Psoas muscle (tissue), 7 donors: ENCODE measurements at regions not wholly inside any gene's neighbourhood (a gene's known extent, or its start where the extent isn't known, plus 50 kb on each side); places are given as distances from the start of the nearest gene placed in this dataset.

Source experiments
- ATAC-seq, 4 donors: fragments of 200-7000 bp; cut with Tn5 transposase; one replicate each; pipeline ENCODE4 v1.9.1; 2020; ENCODE audit warnings: moderate library complexity in 3 of 4, mild to moderate bottlenecking in 2 of 4
- DNase-seq, 2 donors: peaks; one replicate each; pipeline ENCODE4 v3.0.0-alpha.2; 2020
- H3K27ac ChIP-seq: fragments of 200-600 bp; one replicate; pipeline ENCODE4 v1.8.0; 2022
- H3K27me3 ChIP-seq, 3 donors: fragments of 200-600 bp in 1 of 3; one replicate each; pipeline versions ENCODE4 v1.6.1 to v1.8.0; 2013 to 2022; ENCODE audit warnings: low read length in 2 of 3, mild to moderate bottlenecking in 2 of 3, moderate library complexity in 1 of 3; ENCODE audit not compliant: insufficient read depth in 3 of 3
- H3K36me3 ChIP-seq, 2 donors: fragments of 200-600 bp in 1 of 2; one replicate each; pipeline versions ENCODE4 v1.6.1 to v1.8.0; 2013 to 2022; ENCODE audit warnings: low read depth in 1 of 2, mild to moderate bottlenecking in 1 of 2, moderate library complexity in 1 of 2; ENCODE audit not compliant: insufficient read depth in 1 of 2
- H3K4me1 ChIP-seq: fragments of 200-600 bp; one replicate; pipeline ENCODE4 v1.8.0; 2022
- H3K4me3 ChIP-seq: fragments of 200-600 bp; one replicate; pipeline ENCODE4 v1.8.0; 2022; ENCODE audit warnings: mild to moderate bottlenecking
- H3K9me3 ChIP-seq: fragments of 200-600 bp; one replicate; pipeline ENCODE4 v1.8.0; 2022
- WGBS, 3 donors: extraction: QIAGEN DNeasy Blood & Tissue Kit; methylation state at CpG; one replicate each; pipeline versions ENCODE4 v1.1.6 to v1.1.7; 2013; 5-methylcytosine and 5-hydroxymethylcytosine counted together
- intact Hi-C, 2 donors: fragments of 100-400 bp; cut with DNase I; formaldehyde crosslinking; loops; one replicate each; pipeline versions ENCODE4 v1.11.0 to v1.14.2; 2022
- TF ChIP-seq, protein P1 (sequence below): fragments of 200-600 bp; IDR thresholded peaks from one replicate; pipeline ENCODE4 v1.8.0; 2022; ENCODE audit warnings: antibody characterized with exemption
- donor health status: healthy with polysubstance abuse.
- donor health status: DM: no; HTN: no; CAD: no; lungs with moderate emphysema.
- donor health status: Bipolar disorder and iron deficiency.
- donor health status: healthy.
- donor health status: DM: yes; HTN: yes; CAD: no.
- donor health status: DM: no; HTN: no; CAD: no.
- donor health status: DM: yes; HTN: yes; CAD: no.

DNA sequence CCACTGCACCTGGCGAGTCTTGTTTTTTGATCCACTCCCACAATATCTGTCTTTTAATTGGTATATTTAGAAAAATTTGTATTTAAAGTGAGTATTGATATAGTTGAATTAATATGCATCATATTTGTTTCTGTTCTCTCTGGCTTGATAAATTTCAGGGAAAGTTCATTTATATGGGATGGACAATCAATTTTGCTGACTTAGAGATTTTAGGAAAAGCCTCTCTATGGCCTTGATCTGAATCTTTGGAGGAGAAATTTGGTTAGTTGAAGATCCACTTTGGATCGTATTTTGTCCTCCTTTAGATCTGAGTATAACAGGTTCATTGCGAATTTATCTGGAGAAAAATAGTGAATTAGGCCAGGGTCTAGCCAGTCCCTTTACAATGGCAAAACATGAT, 67.2 kb downstream of the SPRY2 start:
- Histone ChIP-seq H3K9me3 (peaks cover 5% of the 10 kb centered on the region), H3K4me1 (no peaks in the 10 kb centered on the region), H3K4me3 (no peak overlapping the region), H3K36me3 (no peaks in the 10 kb centered on the region), H3K27me3 (no peaks in the 10 kb centered on the region), H3K27ac (no peak overlapping the region)
- 98 to 99% (median 98%) methylated on average over 3 of the region's 3 CpGs for WGBS, 3 donors
- TF ChIP-seq, protein P1, sequence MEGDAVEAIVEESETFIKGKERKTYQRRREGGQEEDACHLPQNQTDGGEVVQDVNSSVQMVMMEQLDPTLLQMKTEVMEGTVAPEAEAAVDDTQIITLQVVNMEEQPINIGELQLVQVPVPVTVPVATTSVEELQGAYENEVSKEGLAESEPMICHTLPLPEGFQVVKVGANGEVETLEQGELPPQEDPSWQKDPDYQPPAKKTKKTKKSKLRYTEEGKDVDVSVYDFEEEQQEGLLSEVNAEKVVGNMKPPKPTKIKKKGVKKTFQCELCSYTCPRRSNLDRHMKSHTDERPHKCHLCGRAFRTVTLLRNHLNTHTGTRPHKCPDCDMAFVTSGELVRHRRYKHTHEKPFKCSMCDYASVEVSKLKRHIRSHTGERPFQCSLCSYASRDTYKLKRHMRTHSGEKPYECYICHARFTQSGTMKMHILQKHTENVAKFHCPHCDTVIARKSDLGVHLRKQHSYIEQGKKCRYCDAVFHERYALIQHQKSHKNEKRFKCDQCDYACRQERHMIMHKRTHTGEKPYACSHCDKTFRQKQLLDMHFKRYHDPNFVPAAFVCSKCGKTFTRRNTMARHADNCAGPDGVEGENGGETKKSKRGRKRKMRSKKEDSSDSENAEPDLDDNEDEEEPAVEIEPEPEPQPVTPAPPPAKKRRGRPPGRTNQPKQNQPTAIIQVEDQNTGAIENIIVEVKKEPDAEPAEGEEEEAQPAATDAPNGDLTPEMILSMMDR = no peak
- ATAC-seq (no peak), DNase-seq (no peak)
- intact Hi-C loops = no loop called here

DNA sequence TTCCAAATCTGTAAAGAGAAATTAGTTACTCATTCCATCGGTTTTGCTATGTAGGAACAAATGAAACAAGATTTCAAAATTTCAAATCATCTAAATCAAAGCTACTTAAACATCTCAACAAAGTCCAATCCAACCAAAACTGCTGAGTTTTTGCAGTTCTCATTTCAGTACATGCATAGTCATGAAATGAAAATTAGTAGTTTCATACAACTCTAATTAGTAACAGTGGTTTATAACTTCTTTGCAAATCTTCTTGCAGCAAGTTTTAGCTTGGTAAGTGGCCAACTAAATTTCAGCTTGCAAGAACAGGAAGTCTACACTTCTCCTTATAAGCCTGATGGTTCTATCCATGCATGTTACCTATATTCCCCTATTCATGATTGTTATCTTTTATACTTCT, 75.6 kb downstream of the SPRY2 start:
- TF ChIP-seq, protein P1 = no peak
- H3K4me3 ChIP-seq = no peak overlapping the region
- H3K4me1 ChIP-seq = no peaks in the 10 kb centered on the region
- H3K36me3 ChIP-seq = no peaks in the 10 kb centered on the region
- H3K27ac ChIP-seq = no peak overlapping the region
- no peak for ATAC-seq
- no peaks in the 10 kb centered on the region for H3K27me3 ChIP-seq
- intact Hi-C loops = no loop called here
- 31 to 60% (median 41%) methylated on average over 1 of the region's 1 CpG for WGBS, 3 donors
- no peak for DNase-seq
- H3K9me3 ChIP-seq = no peaks in the 10 kb centered on the region

DNA sequence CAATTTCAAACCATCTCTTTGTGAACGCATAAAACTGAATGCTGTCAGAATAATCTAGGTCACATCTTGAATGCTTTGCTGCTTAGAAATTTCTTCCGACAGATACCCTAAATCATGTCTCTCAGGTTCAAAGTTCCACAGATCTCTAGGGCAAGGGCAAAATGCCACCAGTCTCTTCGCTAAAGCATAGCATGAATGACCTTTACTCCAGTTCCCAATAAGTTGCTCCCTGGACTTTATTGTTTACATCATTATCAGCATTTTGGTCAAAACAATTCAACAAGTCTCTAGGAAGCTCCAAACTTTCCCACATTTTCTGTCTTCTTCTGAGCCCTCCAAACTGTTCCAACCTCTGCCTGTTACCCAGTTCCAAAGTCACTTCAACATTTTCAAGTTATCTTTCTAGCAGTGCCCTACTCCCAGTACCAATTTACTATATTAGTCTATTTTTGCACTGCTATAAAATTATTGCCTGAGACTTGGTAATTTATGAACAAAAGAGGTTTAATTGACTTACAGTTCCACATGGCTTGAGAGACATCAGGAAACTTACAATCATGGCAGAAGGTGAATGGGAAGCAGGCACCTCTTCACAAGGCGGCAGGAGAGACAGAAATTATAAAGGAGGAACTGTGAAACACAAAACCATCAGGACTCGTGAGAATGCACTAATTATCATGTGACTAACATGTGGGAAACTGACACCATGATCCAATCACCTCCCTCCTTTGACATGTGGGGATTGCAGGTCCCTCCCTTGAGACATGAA, 77.0 kb downstream of the SPRY2 start:
- TF ChIP-seq, protein P1 = no peak
- Histone ChIP-seq H3K4me1 (no peaks in the 10 kb centered on the region), H3K9me3 (no peaks in the 10 kb centered on the region), H3K27me3 (no peaks in the 10 kb centered on the region), H3K36me3 (no peaks in the 10 kb centered on the region), H3K4me3 (no peak overlapping the region), H3K27ac (no peak overlapping the region)
- DNase-seq (no peak), ATAC-seq (no peak)
- WGBS, 3 donors = 72 to 90% (median 78%) methylated on average over 5 of the region's 5 CpGs
- intact Hi-C loops = no loop called here

DNA sequence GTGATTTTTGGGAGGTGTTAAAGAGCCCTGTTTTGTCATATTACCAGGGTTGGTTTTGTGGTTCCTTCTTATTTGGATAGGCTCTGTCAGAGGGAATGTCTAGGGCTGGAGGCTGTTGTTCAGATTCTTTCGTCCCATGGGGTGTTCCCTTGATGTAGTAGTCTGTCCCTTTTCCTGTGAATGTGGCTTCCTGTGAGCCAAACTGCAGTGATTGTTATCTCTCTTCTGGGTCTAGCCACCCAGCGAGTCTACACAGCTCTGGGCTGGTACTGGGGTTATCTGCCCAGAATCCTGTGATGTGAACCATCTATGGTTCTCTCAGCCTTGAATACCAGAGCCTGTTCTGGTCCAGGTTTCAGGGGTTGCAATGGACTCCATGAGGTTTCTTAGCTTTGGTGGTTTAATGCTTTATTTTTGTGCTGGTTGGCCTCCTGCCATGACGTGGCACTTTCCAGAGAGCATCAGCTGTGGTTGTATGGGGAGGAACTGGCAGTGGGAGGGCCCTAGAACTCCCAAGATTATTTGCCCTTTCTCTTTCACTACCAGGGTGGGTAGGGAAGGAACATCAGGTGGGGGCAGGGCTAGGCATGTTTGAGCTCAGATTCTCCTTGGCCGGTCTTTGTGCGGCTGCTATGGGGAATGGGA, 78.8 kb downstream of the SPRY2 start:
- Histone ChIP-seq H3K9me3 (no peaks in the 10 kb centered on the region), H3K27ac (no peak overlapping the region), H3K36me3 (no peaks in the 10 kb centered on the region), H3K4me3 (no peak overlapping the region), H3K4me1 (no peaks in the 10 kb centered on the region), H3K27me3 (no peaks in the 10 kb centered on the region)
- ATAC-seq (no peak), DNase-seq (no peak)
- intact Hi-C loops = no loop called here
- TF ChIP-seq, protein P1 = no peak
- WGBS, 3 donors = 81 to 92% (median 83%) methylated on average over 5 of the region's 5 CpGs
